IPS DF 4.7 (cell line): ENCODE measurements at regions not wholly inside any gene's neighbourhood (a gene's known extent, or its start where the extent isn't known, plus 50 kb on each side); places are given as distances from the start of the nearest gene placed in this dataset.

ENCODE experiments used
- DNase-seq: peaks from one replicate; pipeline ENCODE4 v3.0.0-alpha.2; 2013; ENCODE audit warnings: low spot score; ENCODE audit errors: extremely low read depth

- no peak for DNase-seq
Observed at GRCh38 chr9:110048976-110049698, 158.8 kb downstream of the C9orf152 start.

DNA sequence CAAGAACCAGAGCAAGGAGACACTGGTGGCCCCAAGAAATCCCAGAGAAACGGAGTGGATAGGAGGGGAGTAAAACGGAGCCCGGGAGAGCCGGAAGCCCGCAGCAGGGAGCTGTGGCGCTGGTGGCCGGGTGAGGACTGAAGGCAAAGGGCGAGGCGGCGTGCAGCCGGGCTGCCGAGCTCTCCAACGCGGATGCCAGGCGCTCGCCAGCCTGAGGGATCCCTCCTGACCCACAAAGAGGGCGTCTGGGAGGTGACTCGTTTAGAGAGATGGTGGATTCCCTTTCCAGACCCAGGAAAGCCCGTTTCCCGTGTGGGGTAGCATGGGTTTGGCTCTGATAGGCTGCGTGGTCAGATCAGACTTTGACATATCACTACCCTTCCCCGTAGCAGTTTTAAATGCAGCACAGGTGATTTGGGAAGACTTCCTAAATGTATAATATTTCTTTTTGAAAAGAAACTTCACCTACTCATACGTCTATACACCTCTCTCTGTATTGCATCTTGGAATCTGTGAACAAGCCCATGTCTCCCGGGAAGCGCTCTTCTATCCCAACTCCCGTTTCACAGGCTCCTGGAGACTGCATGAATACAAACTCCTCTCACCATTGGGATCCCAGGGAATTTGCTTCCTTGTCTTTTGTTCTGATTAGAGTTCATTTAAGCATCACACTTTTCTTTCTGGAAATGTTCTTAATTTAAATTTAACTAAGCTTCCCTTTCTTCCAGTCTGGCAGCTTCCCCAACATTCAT lies 158.1 kb downstream of the C9orf152 start:
- no peak for DNase-seq

DNA sequence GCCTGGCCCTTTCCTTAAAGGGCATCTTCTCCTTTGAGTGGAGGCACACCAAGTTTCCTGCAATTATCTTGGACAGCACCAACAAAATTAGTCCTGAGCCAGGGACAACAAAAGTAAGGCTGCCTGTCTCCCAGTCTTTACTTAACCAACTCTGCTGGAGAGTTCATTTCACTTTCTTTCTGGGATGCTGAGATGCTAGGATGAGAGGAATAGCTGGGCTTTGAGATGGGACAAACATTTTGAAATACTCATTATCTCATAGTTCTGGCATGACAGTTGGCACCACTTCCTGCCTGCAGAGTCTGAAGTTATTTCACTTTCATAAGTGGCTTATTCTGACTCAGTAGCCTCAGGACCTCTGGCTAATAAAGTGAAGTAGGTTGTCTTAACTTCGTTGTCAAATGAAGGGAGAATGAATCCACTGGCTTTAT lies 157.0 kb downstream of the C9orf152 start:
- no peak for DNase-seq

- no peak for DNase-seq
Observed at GRCh38 chr9:110056062-110056461, 151.9 kb downstream of the C9orf152 start.

GRCh38 chr9:110058304-110058953 lies 149.5 kb downstream of the C9orf152 start:
- no peak for DNase-seq

- no peak for DNase-seq
Observed at GRCh38 chr9:110059461-110059860, 148.5 kb downstream of the C9orf152 start.

DNA sequence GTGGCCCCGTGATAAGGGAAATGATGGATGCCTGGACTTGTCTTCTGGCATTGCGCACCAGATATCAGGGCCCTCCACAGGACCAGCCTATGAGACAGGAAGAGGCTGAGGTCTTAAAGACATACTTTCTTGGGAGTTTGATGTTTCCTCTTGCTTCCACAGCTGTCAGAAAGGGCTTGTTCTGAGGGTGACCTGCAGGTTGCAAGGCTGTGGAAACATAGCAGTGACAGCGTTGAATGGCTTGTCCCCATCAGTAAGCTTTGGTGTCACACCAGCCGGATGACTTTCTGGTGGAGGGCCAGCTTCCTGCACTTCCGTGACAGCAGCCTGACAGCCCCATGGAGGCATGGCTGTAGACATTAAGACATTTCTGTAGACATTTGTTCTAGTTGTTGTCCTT lies 143.2 kb downstream of the C9orf152 start:
- no peak for DNase-seq

GRCh38 chr9:110065532-110065931 lies 142.4 kb downstream of the C9orf152 start:
- DNase-seq = no peak

DNA sequence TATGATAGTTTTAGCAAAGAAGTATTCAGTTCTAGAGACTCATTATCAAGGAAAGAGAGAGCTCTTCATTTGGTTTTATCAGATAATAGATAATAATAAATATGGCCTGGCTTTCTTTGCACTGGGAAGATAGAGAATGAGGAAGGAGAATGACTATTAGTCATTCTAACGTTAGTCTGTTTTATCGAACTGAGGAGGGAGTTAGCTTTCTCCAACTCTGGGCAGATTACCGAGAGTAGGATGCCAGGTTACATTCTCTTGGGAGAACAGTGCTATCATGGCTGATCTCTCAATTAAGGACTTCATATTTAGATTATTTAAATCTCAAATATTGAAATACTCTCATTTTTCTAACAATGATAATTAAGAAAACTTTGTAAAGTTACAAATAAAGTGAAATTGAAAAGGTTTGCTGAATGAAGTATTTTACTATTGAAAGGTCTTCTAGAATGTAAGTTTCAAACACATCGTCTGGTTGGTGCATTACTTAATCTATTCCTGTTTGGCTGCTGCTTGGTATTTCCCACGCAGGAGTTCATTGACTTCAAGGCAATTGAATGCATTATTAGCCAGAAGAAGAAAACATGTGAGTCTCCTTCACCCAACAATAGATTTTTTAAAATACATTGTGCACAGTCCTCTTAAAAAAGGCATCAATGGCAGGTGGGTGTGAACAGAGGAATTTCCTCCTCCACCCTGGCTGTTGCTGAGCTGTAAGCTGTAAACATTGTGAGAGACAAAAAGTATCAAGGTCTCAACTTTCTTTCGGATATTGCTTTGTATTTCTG lies 140.8 kb downstream of the C9orf152 start:
- DNase-seq = no peak

DNA sequence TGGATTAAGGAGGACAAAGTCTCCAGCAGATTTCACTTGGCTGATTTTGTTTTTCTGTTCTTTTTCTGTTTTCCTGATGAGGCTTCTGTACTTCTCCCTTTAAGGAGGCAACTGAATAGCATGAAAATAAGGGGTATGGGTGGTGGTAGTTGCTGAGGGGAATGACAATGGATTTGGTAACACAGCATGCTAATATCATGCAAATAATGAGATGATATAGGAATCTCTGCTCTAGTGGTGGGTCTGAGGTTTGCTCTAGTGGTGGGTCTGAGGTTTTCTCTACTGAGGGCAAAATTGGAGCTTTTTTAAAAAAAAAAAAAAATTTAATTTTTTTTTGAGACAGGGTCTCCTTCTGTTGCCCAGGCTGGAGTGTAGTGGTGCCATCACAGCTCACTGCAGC lies 139.7 kb downstream of the C9orf152 start:
- DNase-seq = no peak

- DNase-seq = no peak
Observed at GRCh38 chr9:110069326-110070248, 138.4 kb downstream of the C9orf152 start.

- no peak for DNase-seq
Observed at GRCh38 chr9:110072597-110073355, 135.2 kb downstream of the C9orf152 start.

- DNase-seq = no peak
Observed at GRCh38 chr9:110073356-110073905, 134.5 kb downstream of the C9orf152 start.

GRCh38 chr9:110076894-110077725 lies 130.8 kb downstream of the C9orf152 start:
- DNase-seq = no peak

DNA sequence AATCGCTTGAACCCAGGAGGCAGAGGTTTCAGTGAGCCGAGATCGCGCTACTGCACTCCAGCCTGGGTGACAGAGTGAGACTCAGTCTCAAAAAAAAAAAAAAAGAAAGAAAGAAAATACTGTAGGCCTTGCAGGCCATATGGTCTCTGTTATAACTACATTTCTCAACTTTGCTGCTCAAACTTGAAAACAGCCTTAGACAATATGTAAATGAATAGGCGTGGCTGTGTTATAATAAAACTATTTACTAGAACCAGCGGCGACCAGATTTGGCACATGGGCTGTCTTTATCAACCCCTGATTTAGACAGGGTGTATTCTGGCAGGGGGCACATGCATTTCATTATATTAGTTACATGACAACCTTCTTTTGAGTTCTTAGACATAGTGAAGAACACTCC lies 130.0 kb downstream of the C9orf152 start:
- no peak for DNase-seq

DNA sequence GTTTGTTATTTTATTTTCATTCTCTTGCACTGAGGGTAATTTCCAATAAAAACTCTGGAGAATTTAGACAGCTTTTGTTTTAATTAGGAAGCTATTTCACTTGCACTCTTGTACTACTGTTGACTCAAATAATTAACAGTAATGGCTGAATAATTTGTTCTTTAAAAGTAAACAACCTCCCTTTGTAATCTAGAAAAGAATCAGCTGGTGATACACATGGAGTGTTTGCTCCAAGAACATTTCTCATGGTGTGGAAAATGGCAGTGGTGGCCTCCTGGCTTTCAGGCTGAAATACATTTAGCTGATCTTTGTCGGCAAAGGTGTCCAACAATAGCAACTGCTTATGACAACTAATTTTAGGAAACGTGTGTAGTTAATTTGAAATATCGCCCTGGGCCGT lies 129.4 kb downstream of the C9orf152 start:
- no peak for DNase-seq

GRCh38 chr9:110081395-110081794 lies 126.6 kb downstream of the C9orf152 start:
- DNase-seq = no peak

- no peak for DNase-seq
Observed at GRCh38 chr9:110083866-110084265, 124.1 kb downstream of the C9orf152 start.

DNA sequence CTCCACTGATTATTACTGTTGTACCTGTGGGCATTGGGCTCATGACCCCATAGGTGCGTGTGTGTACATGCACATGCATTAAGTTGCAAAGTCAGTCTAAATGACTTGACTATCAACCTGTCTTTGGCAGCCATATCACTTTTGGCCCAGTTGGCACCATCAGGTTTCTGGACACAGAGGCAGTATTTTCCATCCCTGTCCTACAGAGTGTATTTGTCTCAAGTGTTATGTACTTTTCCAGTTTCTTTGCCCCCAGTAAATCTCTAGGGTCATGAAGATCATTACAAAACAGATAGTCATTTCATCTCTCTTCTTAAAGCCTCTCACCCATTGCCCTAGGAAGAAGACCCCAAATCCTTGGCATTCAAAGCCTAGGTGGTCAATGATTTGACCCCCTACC lies 121.4 kb downstream of the C9orf152 start:
- DNase-seq = no peak
